NCI-H2196 treated with DMSO at 0.1 percent for 48 hours (cell line): ENCODE measurements at regions not wholly inside any gene's neighbourhood (a gene's known extent, or its start where the extent isn't known, plus 50 kb on each side); places are given as distances from the start of the nearest gene placed in this dataset.
"Not testable (repeated sequence)": the region's sequence is repeated elsewhere in the genome, so short reads cannot be mapped to it uniquely, and the experiment has no call there.

Source experiments
- DNase-seq: peaks from one replicate; lab custom pipeline; 2025; ENCODE audit not compliant: unreplicated experiment; lab: John Stamatoyannopoulos, UW

GRCh38 chr14:65959563-65960024, 526.6 kb upstream of the CCDC196 start:
- no peak for DNase-seq

GRCh38 chr14:65961004-65961403, 525.2 kb upstream of the CCDC196 start:
- no peak for DNase-seq

GRCh38 chr14:65962952-65963351, 523.2 kb upstream of the CCDC196 start:
- DNase-seq = no peak

DNA sequence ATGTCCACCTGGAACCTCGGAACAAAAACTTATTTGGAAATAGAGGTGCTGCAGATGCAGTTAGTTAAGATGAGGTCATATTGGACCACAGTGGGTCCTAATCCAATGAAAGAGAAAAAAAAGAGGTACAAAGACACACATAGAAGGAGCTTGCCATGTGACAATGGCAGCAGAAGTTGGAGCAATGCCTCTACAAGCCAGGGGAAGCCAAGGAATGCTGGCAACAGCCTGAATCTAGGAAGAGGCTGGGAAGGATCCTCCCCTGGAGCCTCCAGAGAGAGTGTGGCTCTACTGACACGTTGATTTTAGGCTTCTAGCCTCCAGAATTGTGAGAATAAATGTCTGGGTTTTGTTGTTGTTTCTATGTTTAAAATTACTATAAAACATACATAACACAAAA, 521.8 kb upstream of the CCDC196 start:
- DNase-seq = no peak

- DNase-seq = no peak
These were observed 520.0 kb upstream of the CCDC196 start for GRCh38 chr14:65966188-65966587.

DNA sequence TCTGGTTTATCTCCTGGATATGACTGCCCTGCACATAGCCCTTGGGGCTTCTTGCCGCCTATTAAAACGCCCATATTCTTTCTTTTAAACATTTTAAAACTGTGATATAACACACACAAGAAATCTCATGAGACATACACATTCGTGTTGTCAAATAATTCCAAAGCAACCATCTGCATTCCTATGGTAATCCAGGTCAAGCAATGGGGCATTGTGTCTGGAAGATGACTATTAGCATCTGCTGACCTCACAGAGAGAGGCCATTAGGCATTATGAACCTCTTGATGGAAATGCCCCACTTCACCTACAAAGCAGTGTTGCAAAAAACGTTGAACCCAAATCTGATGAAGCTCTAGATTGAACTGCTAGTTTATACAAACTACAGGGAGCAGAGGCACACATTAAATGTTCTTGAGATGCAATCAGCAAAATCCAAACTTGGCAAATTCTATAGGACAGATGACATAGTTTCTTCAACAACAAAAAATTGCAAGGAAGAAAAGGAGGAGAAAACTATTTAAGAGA, 513.8 kb upstream of the CCDC196 start:
- no peak for DNase-seq

GRCh38 chr14:65972891-65973290, 513.3 kb upstream of the CCDC196 start:
- no peak for DNase-seq

DNA sequence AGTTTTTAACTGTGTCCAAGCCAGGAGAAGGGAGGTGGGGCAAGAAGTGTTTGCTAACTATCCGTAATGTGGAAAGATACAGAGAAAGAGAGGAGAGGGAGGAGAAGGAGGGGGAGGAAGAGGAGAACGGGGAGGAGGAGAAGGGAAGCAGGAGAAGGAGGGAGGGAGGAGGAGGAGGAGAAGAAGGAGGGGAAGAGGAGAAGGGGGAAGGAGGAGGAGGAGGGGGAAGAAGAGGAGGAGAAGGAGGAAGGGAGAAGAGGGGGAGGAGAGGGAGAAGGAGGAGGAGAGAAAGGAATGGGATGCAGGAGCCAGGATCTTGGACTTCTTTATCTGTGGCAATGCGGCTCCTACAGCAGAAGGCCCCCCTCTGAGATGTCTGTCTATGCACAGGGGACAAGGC, 510.3 kb upstream of the CCDC196 start:
- no peak for DNase-seq

- no peak for DNase-seq
These were observed 509.3 kb upstream of the CCDC196 start for GRCh38 chr14:65976761-65977404.

- no peak for DNase-seq
These were observed 504.9 kb upstream of the CCDC196 start for GRCh38 chr14:65981192-65981843.

DNA sequence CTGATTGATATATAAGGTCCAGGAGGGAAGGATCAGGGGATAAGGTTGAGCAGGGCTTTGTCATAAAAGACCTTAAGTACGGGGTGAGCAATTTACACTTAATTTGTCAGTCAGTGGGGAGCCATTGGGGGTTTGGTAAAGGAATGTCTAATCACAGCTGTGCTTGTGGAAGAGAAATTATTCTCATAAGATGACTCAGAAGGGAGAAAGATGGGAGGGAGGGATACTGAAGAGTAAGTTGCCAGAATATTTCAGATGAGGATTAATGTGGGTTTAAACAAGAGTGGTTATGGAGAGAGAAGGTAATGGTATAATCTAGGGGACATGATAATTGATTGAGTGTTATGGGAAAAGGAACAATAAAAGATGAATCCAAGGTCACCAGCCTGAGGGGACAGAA, 500.1 kb upstream of the CCDC196 start:
- no peak for DNase-seq

- DNase-seq = no peak
These were observed 496.2 kb upstream of the CCDC196 start for GRCh38 chr14:65989981-65990380.

DNA sequence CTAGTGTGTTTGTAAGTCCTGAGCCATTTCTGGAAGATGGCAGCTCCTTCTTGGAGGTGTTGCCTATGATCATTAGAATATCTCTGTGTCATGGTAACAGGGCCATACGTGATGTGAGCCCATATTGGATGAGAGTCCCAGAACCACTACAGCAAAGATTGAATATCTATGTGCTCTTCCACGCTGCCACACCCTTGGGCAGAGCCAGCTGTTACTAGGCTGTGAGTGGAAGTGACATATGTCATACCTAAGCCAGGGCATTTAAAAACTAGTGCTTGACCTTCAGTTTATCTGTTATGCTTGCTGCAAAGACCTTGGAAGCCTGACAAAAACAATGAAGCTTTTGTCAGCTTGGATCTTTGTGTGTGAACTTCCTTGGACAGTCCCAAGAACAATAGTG, 495.1 kb upstream of the CCDC196 start:
- DNase-seq = no peak

- DNase-seq = not testable (repeated sequence)
These were observed 494.2 kb upstream of the CCDC196 start for GRCh38 chr14:65991935-65992334.

GRCh38 chr14:65993103-65993502, 493.1 kb upstream of the CCDC196 start:
- DNase-seq = no peak

GRCh38 chr14:65993996-65994395, 492.2 kb upstream of the CCDC196 start:
- no peak for DNase-seq

- DNase-seq = no peak
These were observed 488.8 kb upstream of the CCDC196 start for GRCh38 chr14:65997347-65997746.

DNA sequence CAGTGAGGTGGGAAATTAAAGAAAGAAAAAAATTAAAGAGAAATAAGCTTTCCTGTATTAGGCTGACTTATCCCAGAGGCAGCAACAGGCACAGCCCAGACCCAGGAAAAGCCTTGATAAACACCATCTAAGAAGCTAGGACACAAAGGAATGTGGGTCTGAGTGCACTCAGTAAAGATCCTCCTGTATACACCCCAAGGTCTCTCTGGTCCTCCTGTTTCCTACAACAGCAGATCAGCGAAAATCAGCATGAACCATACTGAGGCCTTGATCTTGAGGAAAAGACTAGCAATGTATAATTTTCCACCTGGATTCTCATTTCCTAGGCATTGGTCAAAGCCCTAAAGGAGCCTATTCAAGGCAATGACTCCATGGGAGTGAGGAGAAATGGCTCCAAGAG, 486.3 kb upstream of the CCDC196 start:
- DNase-seq = no peak

DNA sequence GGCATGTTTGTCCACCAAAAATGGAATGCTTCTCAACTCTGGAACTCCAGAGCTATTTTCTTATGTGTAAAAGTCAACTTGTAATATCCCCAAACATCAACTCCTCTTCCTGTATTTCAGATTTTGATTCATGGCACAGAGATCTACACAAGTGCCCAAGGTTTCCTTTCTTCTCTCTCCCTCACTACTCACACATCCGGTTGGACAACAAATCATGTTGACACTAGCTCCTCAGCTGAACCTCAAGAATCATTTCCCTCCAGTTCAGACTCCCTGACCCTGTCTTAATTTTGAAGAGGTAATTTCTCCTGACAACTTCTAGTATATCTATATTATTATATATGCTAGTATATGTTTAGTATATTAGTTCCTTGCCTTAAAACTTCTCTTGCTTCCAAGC, 485.4 kb upstream of the CCDC196 start:
- no peak for DNase-seq

DNA sequence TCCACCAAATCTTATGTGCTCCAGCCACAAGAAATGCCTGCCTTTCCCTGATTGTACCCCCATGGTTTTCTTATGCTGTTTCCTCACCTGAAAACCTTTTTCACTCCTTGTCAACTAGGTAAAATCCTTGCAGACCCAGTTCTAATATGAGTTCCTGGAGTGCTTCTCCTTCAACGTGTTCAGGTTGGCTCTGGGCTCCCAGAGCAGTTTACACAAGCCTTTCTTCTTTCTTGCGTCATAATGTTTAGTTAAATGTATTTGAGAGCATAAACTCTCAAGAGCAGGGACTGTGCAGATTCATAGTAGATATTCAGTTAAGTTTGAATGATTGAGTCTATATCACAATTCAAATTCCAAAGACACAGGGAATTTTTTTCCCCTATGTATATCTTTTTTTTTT, 484.8 kb upstream of the CCDC196 start:
- no peak for DNase-seq

- DNase-seq = no peak
These were observed 483.0 kb upstream of the CCDC196 start for GRCh38 chr14:66003082-66003730.

DNA sequence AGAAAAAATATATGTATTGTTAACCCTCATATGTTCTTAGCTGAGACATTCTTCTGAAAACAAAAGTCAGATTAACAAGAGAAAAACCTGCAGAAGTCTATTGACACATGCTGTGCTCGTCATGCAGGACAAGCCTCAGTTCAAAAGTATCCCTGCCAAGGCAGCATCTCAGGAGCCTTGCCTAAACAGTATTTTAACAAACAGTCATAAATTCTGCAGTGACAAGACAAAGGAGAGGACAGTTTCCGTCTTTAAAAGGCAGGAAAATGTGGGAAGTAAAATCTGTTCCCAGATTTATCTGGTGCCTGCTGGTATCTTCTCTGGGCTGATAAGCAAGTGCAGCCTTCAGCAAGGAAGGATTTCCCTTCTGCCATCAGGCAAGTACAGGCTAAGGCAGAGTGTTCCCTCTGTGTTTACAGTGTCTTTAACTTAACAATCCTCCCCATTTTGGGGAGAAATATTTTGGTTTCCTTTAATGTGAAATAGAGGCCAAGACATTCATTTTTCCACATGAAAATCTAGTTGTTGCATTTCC, 480.2 kb upstream of the CCDC196 start:
- DNase-seq = no peak
